Heart right ventricle (tissue), 16 donors: ENCODE measurements at regions not wholly inside any gene's neighbourhood (a gene's known extent, or its start where the extent isn't known, plus 50 kb on each side); places are given as distances from the start of the nearest gene placed in this dataset.

Experiments
- ATAC-seq, 8 donors: fragments of 200-7000 bp; cut with Tn5 transposase; one replicate each; pipeline ENCODE4 v1.9.1; 2020; ENCODE audit warnings: mild to moderate bottlenecking in 8 of 8, moderate library complexity in 8 of 8, moderate number of reproducible peaks in 1 of 8
- DNase-seq, 2 donors: peaks; one replicate each; pipeline ENCODE4 v3.0.0-alpha.2; 2020
- H3K27ac ChIP-seq, 10 donors: fragments of 200-600 bp; sonication (generic) in 2 of 10; one replicate each; pipeline versions ENCODE4 v1.5.0 to v1.8.0; 2020 to 2022; ENCODE audit warnings: mild to moderate bottlenecking in 3 of 10
- H3K27me3 ChIP-seq, 7 donors: fragments of 200-600 bp; one replicate each; pipeline ENCODE4 v1.8.0; 2021 to 2022; ENCODE audit warnings: mild to moderate bottlenecking in 2 of 7
- H3K36me3 ChIP-seq, 9 donors: fragments of 200-600 bp; sonication (generic) in 1 of 9; one replicate each; pipeline versions ENCODE4 v1.5.0 to v1.8.0; 2020 to 2022; ENCODE audit warnings: mild to moderate bottlenecking in 2 of 9
- H3K4me1 ChIP-seq, 9 donors: fragments of 200-600 bp; sonication (generic) in 1 of 9; one replicate each; pipeline versions ENCODE4 v1.5.0 to v1.8.0; 2020 to 2022; ENCODE audit warnings: mild to moderate bottlenecking in 4 of 9
- H3K4me3 ChIP-seq, 10 donors: fragments of 200-600 bp; sonication (generic) in 2 of 10; one replicate each; pipeline versions ENCODE4 v1.5.0 to v1.8.0; 2020 to 2022; ENCODE audit warnings: mild to moderate bottlenecking in 7 of 10, moderate library complexity in 2 of 10
- H3K9me3 ChIP-seq, 11 donors: fragments of 200-600 bp in 10 of 11; sonication (generic) in 2 of 11; one replicate each; pipeline versions ENCODE4 v1.5.0 to v1.8.0; 2013 to 2022; ENCODE audit warnings: mild to moderate bottlenecking in 2 of 11, control low read depth in 1 of 11, moderate library complexity in 1 of 11
- CTCF ChIP-seq, 9 donors: fragments of 200-600 bp; sonication (generic) in 2 of 9; IDR thresholded peaks; one replicate each; pipeline versions ENCODE4 v1.5.0 to v1.8.0; 2021 to 2022; ENCODE audit warnings: antibody characterized with exemption in 9 of 9, mild to moderate bottlenecking in 5 of 9, moderate library complexity in 1 of 9
- WGBS, 2 donors: extraction: QIAGEN DNeasy Blood & Tissue Kit; methylation state at CpG; one replicate each; pipeline ENCODE4 v1.1.7; 2013; ENCODE audit warnings: inconsistent platforms in 1 of 2; 5-methylcytosine and 5-hydroxymethylcytosine counted together
- intact Hi-C, 10 donors: fragments of 100-400 bp; cut with DNase I; formaldehyde crosslinking; loops; one replicate each; pipeline versions ENCODE4 v1.11.1 to v1.14.2; 2022
- donor health status: Arrhythmogenic right ventricular cardiomyopathy.
- donor health status: ischemic (EF 13 %, LVEDD 7.1; RV severe dilation, severe dysfunction).
- donor health status: healthy with polysubstance abuse.
- donor health status: DM: no; HTN: yes; CAD: no.
- donor health status: DM: no; HTN: no; CAD: no.
- donor health status: ischemic (EF 25% LVEDD 6.9; RV normal size, moderate dysfunction).
- donor health status: ischemic (EF 25% LVEDD 5.7; RV mildly dilated, moderate dysfunction).
- donor health status: healthy.
- donor health status: DM: yes; HTN: yes; CAD: no.
- donor health status: Ischemic cardiomyopathy.
- donor health status: ischemic (EF 35%, LVEDD 5.7; RV mildly dilated, moderate dysfunction).
- donor health status: nonischemic (EF 11% LVEDD 7.7; RV severe dilation, severe dysfunction).
- donor health status: DM: yes; HTN: yes; CAD: no.
- donor health status: PGD.
- donor health status: ischemic (EF 29% LVEDD 5.4; RV normal size, mild dysfunction).
- donor health status: nonischemic (EF 23%, LVEDD 6.1; RV moderate dilation, normal function).

GRCh38 chr12:88371416-88372183 is 208.7 kb downstream of the KITLG start:
- TF ChIP-seq CTCF (IDR thresholded peaks at IDR 0.05), result no peak
- Histone ChIP-seq H3K27me3 (no peaks in the 10 kb centered on the region), H3K9me3 (no peaks in the 10 kb centered on the region), H3K4me1 (no peaks in the 10 kb centered on the region), H3K4me3 (no peak overlapping the region), H3K36me3 (no peaks in the 10 kb centered on the region), H3K27ac (no peak overlapping the region)
- ATAC-seq (no peak), DNase-seq (no peak)
- intact Hi-C loops, result no loop called here
- 96 to 97% methylated on average over 7 of the region's 7 CpGs for WGBS, 2 donors

- H3K36me3 ChIP-seq, result no peaks in the 10 kb centered on the region
- H3K27me3 ChIP-seq, result no peaks in the 10 kb centered on the region
- 96 to 98% methylated on average over 6 of the region's 6 CpGs for WGBS, 2 donors
- DNase-seq (no peak), ATAC-seq (no peak)
- H3K4me1 ChIP-seq, result no peaks in the 10 kb centered on the region
- H3K27ac ChIP-seq, result no peak overlapping the region
- intact Hi-C loops, result no loop called here
- no peak for TF ChIP-seq CTCF (IDR thresholded peaks at IDR 0.05)
- no peak overlapping the region for H3K4me3 ChIP-seq
- H3K9me3 ChIP-seq, result no peaks in the 10 kb centered on the region
Observed at GRCh38 chr12:88375306-88376305, 204.7 kb downstream of the KITLG start.

- no peak for ATAC-seq
- no peaks in the 10 kb centered on the region for H3K36me3 ChIP-seq
- H3K4me1 ChIP-seq, result no peaks in the 10 kb centered on the region
- no peak overlapping the region for H3K27ac ChIP-seq
- peaks cover 0 to under 1% (median 0%) of the 10 kb centered on the region in 11 donors for H3K9me3 ChIP-seq
- no peak overlapping the region for H3K4me3 ChIP-seq
- DNase-seq, result no peak
- TF ChIP-seq CTCF (IDR thresholded peaks at IDR 0.05), result no peak
- intact Hi-C loops, result no loop called here
- H3K27me3 ChIP-seq, result no peaks in the 10 kb centered on the region
Observed at GRCh38 chr12:88377973-88378372, 202.3 kb downstream of the KITLG start.

GRCh38 chr12:88381466-88381865 is 198.8 kb downstream of the KITLG start:
- intact Hi-C loops, result no loop called here
- Histone ChIP-seq H3K36me3 (no peaks in the 10 kb centered on the region), H3K27ac (no peak overlapping the region), H3K4me3 (no peak overlapping the region), H3K4me1 (no peaks in the 10 kb centered on the region), H3K27me3 (no peaks in the 10 kb centered on the region), H3K9me3 (peaks cover 0 to 10% (median 0%) of the 10 kb centered on the region in 11 donors)
- DNase-seq, result no peak
- ATAC-seq, result no peak
- TF ChIP-seq CTCF (IDR thresholded peaks at IDR 0.05), result no peak
- 76 to 84% methylated on average over 3 of the region's 3 CpGs for WGBS, 2 donors
